ENCODE measurements at regions not wholly inside any gene's neighbourhood (a gene's known extent, or its start where the extent isn't known, plus 50 kb on each side); places are given as distances from the start of the nearest gene placed in this dataset.

GRCh38 chr2:128520340-128520739 lies 201.7 kb upstream of the HS6ST1 start:
- DNase-seq (ENCODE audit: low read depth, low spot score): no peak
- no peak overlapping the region for H3K4me3 ChIP-seq (ENCODE audit: low read depth, low read length)
- POLR2A ChIA-PET: no interaction called here
- CTCF ChIA-PET: no interaction called here
- no peak for TF ChIP-seq CTCF (IDR thresholded peaks at IDR 0.05; ENCODE audit: insufficient read depth, low read length, missing control alignments)

- no peak overlapping the region for H3K4me3 ChIP-seq (ENCODE audit: low read depth, low read length)
- no peak for TF ChIP-seq CTCF (IDR thresholded peaks at IDR 0.05; ENCODE audit: insufficient read depth, low read length, missing control alignments)
- CTCF ChIA-PET: no interaction called here
- POLR2A ChIA-PET: no interaction called here
- DNase-seq (ENCODE audit: low read depth, low spot score): no peak
Observed at GRCh38 chr2:128520791-128521190, 202.1 kb upstream of the HS6ST1 start.

- ChIA-PET CTCF (interaction anchor here (1.1 kb wide), 1 partner anchor 234 kb away, joined by 3 read pairs; no protein-coding TSS in a partner anchor), POLR2A (no interaction called here)
- no peak for TF ChIP-seq CTCF (IDR thresholded peaks at IDR 0.05; ENCODE audit: insufficient read depth, low read length, missing control alignments)
- no peak overlapping the region for H3K4me3 ChIP-seq (ENCODE audit: low read depth, low read length)
- DNase-seq (ENCODE audit: low read depth, low spot score): no peak
Observed at GRCh38 chr2:128521482-128521881, 202.8 kb upstream of the HS6ST1 start.

GRCh38 chr2:128522829-128523228 lies 204.2 kb upstream of the HS6ST1 start:
- ChIA-PET POLR2A (no interaction called here), CTCF (no interaction called here)
- DNase-seq (ENCODE audit: low read depth, low spot score): no peak

GRCh38 chr2:128523457-128523856 lies 204.8 kb upstream of the HS6ST1 start:
- H3K4me3 ChIP-seq (ENCODE audit: low read depth, low read length): no peak overlapping the region
- no peak for TF ChIP-seq CTCF (IDR thresholded peaks at IDR 0.05; ENCODE audit: insufficient read depth, low read length, missing control alignments)
- no peak for DNase-seq (ENCODE audit: low read depth, low spot score)
- POLR2A ChIA-PET: no interaction called here
- CTCF ChIA-PET: no interaction called here

More at GRCh38 chr2:128522829-128523228, 204.2 kb upstream of the HS6ST1 start:
- H3K4me3 ChIP-seq (ENCODE audit: low read depth, low read length): no peak overlapping the region
- TF ChIP-seq CTCF (IDR thresholded peaks at IDR 0.05; ENCODE audit: insufficient read depth, low read length, missing control alignments): no peak

GRCh38 chr2:128524183-128524582 lies 205.5 kb upstream of the HS6ST1 start:
- ChIA-PET CTCF (no interaction called here), POLR2A (no interaction called here)
- TF ChIP-seq CTCF (IDR thresholded peaks at IDR 0.05; ENCODE audit: insufficient read depth, low read length, missing control alignments): no peak
- no peak overlapping the region for H3K4me3 ChIP-seq (ENCODE audit: low read depth, low read length)
- no peak for DNase-seq (ENCODE audit: low read depth, low spot score)

Data from AG04449 (cell line).